GM19035 (cell line): ENCODE measurements at regions not wholly inside any gene's neighbourhood (a gene's known extent, or its start where the extent isn't known, plus 50 kb on each side); places are given as distances from the start of the nearest gene placed in this dataset.
A peak's percentile ranks its signal among the peaks of the same experiment; 100 is the strongest.

Source experiments
- ATAC-seq: cut with Tn5 transposase; IDR thresholded peaks from one replicate; pipeline ENCODE4 v1.9.1; 2021; ENCODE audit not compliant: unreplicated experiment

- peak; percentile 48 for ATAC-seq
Measured at GRCh38 chr5:65068410-65068809, 299.7 kb downstream of the CWC27 start.

GRCh38 chr5:65070026-65070425, 301.3 kb downstream of the CWC27 start:
- no peak for ATAC-seq

GRCh38 chr5:65072850-65073249, 304.1 kb downstream of the CWC27 start:
- ATAC-seq, result no peak

- ATAC-seq, result no peak
Measured at GRCh38 chr5:65073250-65073661, 304.5 kb downstream of the CWC27 start.

GRCh38 chr5:65075623-65076250, 307.0 kb downstream of the CWC27 start:
- no peak for ATAC-seq

GRCh38 chr5:65076251-65076869, 307.6 kb downstream of the CWC27 start:
- peak; percentile 82 for ATAC-seq

GRCh38 chr5:65077653-65078052, 308.9 kb downstream of the CWC27 start:
- no peak for ATAC-seq

GRCh38 chr5:65078331-65078730, 309.6 kb downstream of the CWC27 start:
- ATAC-seq, result no peak

- no peak for ATAC-seq
Measured at GRCh38 chr5:65081071-65081470, 312.3 kb downstream of the CWC27 start.

- no peak for ATAC-seq
Measured at GRCh38 chr5:65084795-65085515, 316.2 kb downstream of the CWC27 start.

GRCh38 chr5:65085516-65085850, 316.8 kb downstream of the CWC27 start:
- no peak for ATAC-seq

- ATAC-seq, result no peak
Measured at GRCh38 chr5:65086234-65086890, 317.6 kb downstream of the CWC27 start.

GRCh38 chr5:65087154-65087553, 318.4 kb downstream of the CWC27 start:
- no peak for ATAC-seq

- no peak for ATAC-seq
Measured at GRCh38 chr5:65094279-65094678, 325.5 kb downstream of the CWC27 start.

- ATAC-seq, result no peak
Measured at GRCh38 chr5:65098393-65098792, 329.7 kb downstream of the CWC27 start.
